ENCODE measurements at regions not wholly inside any gene's neighbourhood (a gene's known extent, or its start where the extent isn't known, plus 50 kb on each side); places are given as distances from the start of the nearest gene placed in this dataset.

DNA sequence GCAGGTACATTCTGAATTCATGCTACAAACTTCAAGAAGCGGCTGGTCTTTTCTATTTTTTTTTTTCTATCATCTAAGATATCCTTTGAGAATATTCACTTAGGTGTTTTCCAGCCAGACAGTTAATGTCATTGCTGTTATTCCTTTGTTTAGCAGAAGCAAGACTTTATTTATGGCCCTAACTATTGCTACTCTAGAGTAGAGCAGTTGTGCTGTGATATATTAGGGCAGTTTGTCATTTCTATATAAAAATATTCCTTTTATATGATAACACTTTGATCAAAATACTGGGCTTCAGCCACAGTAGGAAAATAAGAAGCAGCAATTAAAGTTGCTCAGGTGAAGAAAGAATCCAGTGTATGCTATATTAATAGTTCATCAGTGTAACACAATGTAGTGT, 959.3 kb downstream of the NCAM2 start:
- Mint-ChIP-seq H3K9me3 (peaks cover 3% of the 10 kb centered on the region), H3K4me1 (peaks cover 6% of the 10 kb centered on the region), H3K4me3 (no peak overlapping the region), H3K27me3 (ENCODE audit: low read depth) (no peaks in the 10 kb centered on the region), H3K36me3 (ENCODE audit: low read depth) (no peaks in the 10 kb centered on the region), H3K27ac (no peak overlapping the region)
- TF ChIP-seq, protein P1, sequence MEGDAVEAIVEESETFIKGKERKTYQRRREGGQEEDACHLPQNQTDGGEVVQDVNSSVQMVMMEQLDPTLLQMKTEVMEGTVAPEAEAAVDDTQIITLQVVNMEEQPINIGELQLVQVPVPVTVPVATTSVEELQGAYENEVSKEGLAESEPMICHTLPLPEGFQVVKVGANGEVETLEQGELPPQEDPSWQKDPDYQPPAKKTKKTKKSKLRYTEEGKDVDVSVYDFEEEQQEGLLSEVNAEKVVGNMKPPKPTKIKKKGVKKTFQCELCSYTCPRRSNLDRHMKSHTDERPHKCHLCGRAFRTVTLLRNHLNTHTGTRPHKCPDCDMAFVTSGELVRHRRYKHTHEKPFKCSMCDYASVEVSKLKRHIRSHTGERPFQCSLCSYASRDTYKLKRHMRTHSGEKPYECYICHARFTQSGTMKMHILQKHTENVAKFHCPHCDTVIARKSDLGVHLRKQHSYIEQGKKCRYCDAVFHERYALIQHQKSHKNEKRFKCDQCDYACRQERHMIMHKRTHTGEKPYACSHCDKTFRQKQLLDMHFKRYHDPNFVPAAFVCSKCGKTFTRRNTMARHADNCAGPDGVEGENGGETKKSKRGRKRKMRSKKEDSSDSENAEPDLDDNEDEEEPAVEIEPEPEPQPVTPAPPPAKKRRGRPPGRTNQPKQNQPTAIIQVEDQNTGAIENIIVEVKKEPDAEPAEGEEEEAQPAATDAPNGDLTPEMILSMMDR (IDR thresholded peaks at IDR 0.05; ENCODE audit: unreplicated experiment in 3 of 3) = no peak

DNA sequence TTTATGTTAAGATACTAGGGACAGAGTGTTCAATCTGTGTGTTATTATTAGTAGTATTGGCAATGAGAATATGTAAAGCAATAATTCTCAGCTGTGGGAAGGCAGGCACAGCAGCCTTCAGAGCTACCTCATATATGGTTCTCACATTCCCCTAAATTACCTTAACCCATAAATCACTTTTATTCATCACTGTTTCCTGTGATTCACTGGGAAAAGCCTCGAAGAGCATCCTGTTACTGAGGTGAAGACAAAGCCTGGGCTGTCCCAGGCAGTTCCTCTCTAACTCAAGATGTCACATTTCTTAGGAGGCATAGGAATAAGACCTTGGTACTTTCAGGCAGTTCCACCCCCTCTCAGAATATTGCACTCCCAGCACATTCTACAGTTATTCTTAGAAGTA, 965.7 kb downstream of the NCAM2 start:
- H3K4me3 Mint-ChIP-seq = no peak overlapping the region
- H3K4me1 Mint-ChIP-seq = peaks cover 3% of the 10 kb centered on the region
- no peaks in the 10 kb centered on the region for H3K27me3 Mint-ChIP-seq (ENCODE audit: low read depth)
- no peaks in the 10 kb centered on the region for H3K36me3 Mint-ChIP-seq (ENCODE audit: low read depth)
- H3K9me3 Mint-ChIP-seq = peaks cover 24% of the 10 kb centered on the region
- TF ChIP-seq, protein P1 (IDR thresholded peaks at IDR 0.05; ENCODE audit: unreplicated experiment in 3 of 3) = no peak
- H3K27ac Mint-ChIP-seq = no peak overlapping the region

DNA sequence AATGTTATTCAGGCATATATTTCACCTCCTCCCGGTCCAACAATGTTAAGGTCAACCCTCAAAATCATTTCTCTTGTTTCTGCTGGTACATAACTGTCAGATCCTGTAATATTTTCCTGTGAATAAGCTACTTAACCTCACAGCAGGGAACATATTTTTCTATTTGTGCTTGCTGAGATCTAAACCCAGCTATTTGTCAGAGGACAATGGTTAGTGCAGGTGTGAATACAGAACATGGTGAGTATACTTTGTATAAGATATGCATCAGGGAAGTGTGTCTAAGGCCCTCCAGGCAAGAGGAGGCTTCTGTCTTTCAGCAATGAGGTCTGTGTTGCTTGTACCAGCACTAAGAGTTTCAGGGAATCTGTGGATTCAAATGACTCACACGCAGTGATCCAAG, 970.6 kb downstream of the NCAM2 start:
- Mint-ChIP-seq H3K36me3 (ENCODE audit: low read depth) (no peaks in the 10 kb centered on the region), H3K4me3 (no peak overlapping the region), H3K27me3 (ENCODE audit: low read depth) (no peaks in the 10 kb centered on the region), H3K4me1 (peaks cover 13% of the 10 kb centered on the region), H3K9me3 (peaks cover 16% of the 10 kb centered on the region), H3K27ac (peak overlapping the region; percentile 8 to 52 (median 22))
- TF ChIP-seq, protein P1 (IDR thresholded peaks at IDR 0.05; ENCODE audit: unreplicated experiment in 3 of 3) = no peak

DNA sequence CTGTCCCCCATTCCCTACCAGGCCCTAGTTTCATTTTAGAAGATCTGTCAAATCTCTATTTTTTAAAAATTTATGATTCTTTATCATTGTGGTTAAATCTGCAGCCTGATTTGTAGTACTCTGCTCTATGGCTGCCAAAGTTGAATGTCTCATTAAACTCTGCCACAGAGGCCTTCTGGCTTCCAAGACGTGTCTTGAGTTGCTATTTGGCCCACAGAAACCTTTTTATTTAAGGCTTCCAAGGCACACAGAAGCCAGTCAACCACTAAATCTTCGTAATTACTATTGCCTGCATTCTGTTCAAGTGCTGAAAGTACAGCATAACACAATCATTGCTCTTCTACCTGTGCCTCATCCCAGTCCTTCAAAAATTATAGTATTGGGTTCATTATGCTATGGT, 971.0 kb downstream of the NCAM2 start:
- TF ChIP-seq, protein P1 (IDR thresholded peaks at IDR 0.05; ENCODE audit: unreplicated experiment in 3 of 3) = no peak
- peak overlapping the region in 2 of 3 experiments; percentile 22 to 52 for H3K27ac Mint-ChIP-seq
- peaks cover 13% of the 10 kb centered on the region for H3K4me1 Mint-ChIP-seq
- no peaks in the 10 kb centered on the region for H3K36me3 Mint-ChIP-seq (ENCODE audit: low read depth)
- no peak overlapping the region for H3K4me3 Mint-ChIP-seq
- H3K9me3 Mint-ChIP-seq = peaks cover 14% of the 10 kb centered on the region
- no peaks in the 10 kb centered on the region for H3K27me3 Mint-ChIP-seq (ENCODE audit: low read depth)

DNA sequence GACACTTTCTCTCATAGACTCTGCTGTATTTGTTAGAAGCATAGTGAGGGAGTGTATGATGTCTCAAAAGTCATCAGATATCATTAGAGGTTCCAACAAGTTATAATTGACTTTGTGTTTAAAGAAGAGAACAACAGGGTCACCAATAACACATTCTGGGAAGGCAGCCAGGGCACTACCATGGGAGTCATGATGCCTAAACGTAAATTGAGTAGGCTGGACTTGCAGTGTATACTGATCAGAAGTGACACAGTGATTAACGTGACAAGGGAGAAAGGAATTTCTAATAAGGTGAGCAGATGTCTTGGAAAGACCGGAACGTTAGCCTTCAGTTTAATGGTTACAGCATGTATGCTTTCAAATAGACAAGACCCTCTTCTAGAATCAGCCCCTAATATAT, 973.2 kb downstream of the NCAM2 start:
- no peak overlapping the region for H3K27ac Mint-ChIP-seq
- TF ChIP-seq, protein P1 (IDR thresholded peaks at IDR 0.05; ENCODE audit: unreplicated experiment in 3 of 3) = no peak
- H3K4me1 Mint-ChIP-seq = peaks cover 13% of the 10 kb centered on the region
- no peaks in the 10 kb centered on the region for H3K27me3 Mint-ChIP-seq (ENCODE audit: low read depth)
- no peaks in the 10 kb centered on the region for H3K36me3 Mint-ChIP-seq (ENCODE audit: low read depth)
- peaks cover 1% of the 10 kb centered on the region for H3K9me3 Mint-ChIP-seq
- no peak overlapping the region for H3K4me3 Mint-ChIP-seq

DNA sequence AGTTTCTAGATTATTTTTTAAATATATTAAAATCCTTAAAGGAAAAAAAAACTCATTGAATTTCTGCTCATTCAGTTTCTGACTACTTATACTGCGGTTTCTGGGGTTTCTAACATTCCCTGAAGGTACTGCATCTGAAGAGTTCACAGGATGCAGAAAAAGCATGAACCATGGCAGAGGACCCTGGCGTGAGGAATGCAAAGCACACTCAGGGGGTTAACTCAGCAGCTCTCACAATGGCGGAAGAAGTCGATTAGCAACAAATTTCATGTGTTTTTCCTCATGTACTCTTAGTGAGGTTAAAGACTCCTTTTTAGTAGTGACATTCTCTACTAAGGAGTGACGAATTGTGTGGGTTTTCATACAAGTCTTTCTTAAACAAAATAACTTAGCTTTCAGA, 975.6 kb downstream of the NCAM2 start:
- peaks cover 2% of the 10 kb centered on the region for H3K9me3 Mint-ChIP-seq
- peaks cover 11% of the 10 kb centered on the region for H3K4me1 Mint-ChIP-seq
- H3K36me3 Mint-ChIP-seq (ENCODE audit: low read depth) = no peaks in the 10 kb centered on the region
- TF ChIP-seq, protein P1 (IDR thresholded peaks at IDR 0.05; ENCODE audit: unreplicated experiment in 3 of 3) = peak in 2 of 3 experiments; percentile 13 to 35
- peak overlapping the region in 2 of 3 experiments; percentile 2 to 39 for H3K27ac Mint-ChIP-seq
- H3K27me3 Mint-ChIP-seq (ENCODE audit: low read depth) = no peaks in the 10 kb centered on the region
- H3K4me3 Mint-ChIP-seq = peak overlapping the region in 1 of 3 experiments; percentile 50
